PC-3 (cell line): ENCODE measurements at regions not wholly inside any gene's neighbourhood (a gene's known extent, or its start where the extent isn't known, plus 50 kb on each side); places are given as distances from the start of the nearest gene placed in this dataset.
A peak's percentile ranks its signal among the peaks of the same experiment; 100 is the strongest.

ENCODE experiments used
- ATAC-seq: fragments of 200-7000 bp; cut with Tn5 transposase; 2 replicates; pipeline ENCODE4 v1.9.1; 2020; ENCODE audit warnings: mild to moderate bottlenecking, moderate library complexity
- BruUV-seq: library from RNA; stranded (reverse); fragments of 400-500 nt; replicated peaks from 2 replicates; lab custom pipeline; 2021; lab: Mats Ljungman, UMichigan
- CTCF ChIA-PET: fragments of 300-600 bp; sonication (Branson Sonifier 250); formaldehyde crosslinking; loops from one replicate; lab custom pipeline; 2022; ENCODE audit warnings: antibody characterized with exemption; lab: Charles Lee
- POLR2A ChIA-PET: fragments of 300-600 bp; sonication (Branson Sonifier 250); formaldehyde crosslinking; loops from one replicate; lab custom pipeline; 2022; ENCODE audit warnings: antibody characterized with exemption; ENCODE audit not compliant: unreplicated experiment; lab: Charles Lee
- DNase-seq: peaks from one replicate; pipeline ENCODE4 v3.0.0-alpha.2; 2015
- H2AFZ ChIP-seq: fragments of 300-600 bp; sonication (generic); 2 replicates; pipeline ENCODE4 v1.6.0; 2016; ENCODE audit warnings: antibody characterized with exemption, low read length
- H3F3A ChIP-seq: fragments of 300-600 bp; sonication (generic); one replicate; pipeline ENCODE4 v1.6.0; 2017; ENCODE audit warnings: antibody characterized with exemption, low read length, control low read depth, mild to moderate bottlenecking; ENCODE audit not compliant: unreplicated experiment
- H3K27ac ChIP-seq: fragments of 300-600 bp; sonication (generic); 2 replicates; pipeline ENCODE4 v1.5.1; 2016; ENCODE audit warnings: mild to moderate bottlenecking, low read length
- H3K27me3 ChIP-seq: fragments of 300-600 bp; sonication (generic); 2 replicates; pipeline ENCODE4 v1.6.1; 2016; ENCODE audit warnings: low read length, mixed read lengths
- H3K36me3 ChIP-seq: fragments of 300-600 bp; sonication (generic); 2 replicates; pipeline ENCODE4 v1.6.1; 2016; ENCODE audit warnings: low read depth, mixed run types, low read length, mixed read lengths
- H3K4me1 ChIP-seq: fragments of 300-600 bp; sonication (generic); 2 replicates; pipeline ENCODE4 v1.5.1; 2016; ENCODE audit warnings: low read length; ENCODE audit not compliant: insufficient read depth
- H3K4me2 ChIP-seq: fragments of 300-600 bp; sonication (generic); 2 replicates; pipeline ENCODE4 v1.6.0; 2016; ENCODE audit warnings: low read length
- H3K4me3 ChIP-seq: fragments of 300-600 bp; sonication (generic); 2 replicates; pipeline ENCODE4 v1.5.1; 2016; ENCODE audit warnings: mild to moderate bottlenecking, low read length, mixed read lengths
- H3K79me2 ChIP-seq: fragments of 300-600 bp; sonication (generic); 2 replicates; pipeline ENCODE4 v1.6.1; 2017; ENCODE audit warnings: low read length, mixed read lengths
- H3K9ac ChIP-seq: fragments of 300-600 bp; sonication (generic); 2 replicates; pipeline ENCODE4 v1.6.0; 2016; ENCODE audit warnings: mild to moderate bottlenecking, low read length
- H3K9me2 ChIP-seq: fragments of 300-600 bp; sonication (generic); replicated peaks from 2 replicates; pipeline ENCODE4 v1.6.1; 2016; ENCODE audit warnings: mixed run types, low read length, mixed read lengths
- H3K9me3 ChIP-seq: fragments of 300-600 bp; sonication (generic); 2 replicates; pipeline ENCODE4 v1.6.1; 2016; ENCODE audit warnings: low read length, mixed read lengths
- H4K20me1 ChIP-seq: fragments of 300-600 bp; sonication (generic); 2 replicates; pipeline ENCODE4 v1.6.1; 2016; ENCODE audit warnings: low read length, mixed read lengths
- EZH2 ChIP-seq: fragments of 300-600 bp; sonication (generic); IDR thresholded peaks from one replicate; pipeline ENCODE4 v1.6.1; 2017; ENCODE audit warnings: antibody characterized with exemption, mild to moderate bottlenecking, low read length; ENCODE audit not compliant: unreplicated experiment
- EZH2phosphoT487 ChIP-seq: fragments of 300-600 bp; sonication (generic); IDR thresholded peaks from 2 replicates; pipeline ENCODE4 v1.6.1; 2018; ENCODE audit warnings: mild to moderate bottlenecking, antibody characterized with exemption, low read length, borderline replicate concordance
- intact Hi-C: fragments of 100-400 bp; cut with micrococcal nuclease; formaldehyde crosslinking; loops from 2 replicates; pipeline ENCODE4 v1.9.0; 2023
- TF ChIP-seq, protein P1 (sequence below): fragments of 300-600 bp; sonication (generic); conservative IDR thresholded peaks from 2 replicates; pipeline ENCODE4 v1.5.1; 2017; ENCODE audit warnings: antibody characterized with exemption, low read depth, mild to moderate bottlenecking, low read length

DNA sequence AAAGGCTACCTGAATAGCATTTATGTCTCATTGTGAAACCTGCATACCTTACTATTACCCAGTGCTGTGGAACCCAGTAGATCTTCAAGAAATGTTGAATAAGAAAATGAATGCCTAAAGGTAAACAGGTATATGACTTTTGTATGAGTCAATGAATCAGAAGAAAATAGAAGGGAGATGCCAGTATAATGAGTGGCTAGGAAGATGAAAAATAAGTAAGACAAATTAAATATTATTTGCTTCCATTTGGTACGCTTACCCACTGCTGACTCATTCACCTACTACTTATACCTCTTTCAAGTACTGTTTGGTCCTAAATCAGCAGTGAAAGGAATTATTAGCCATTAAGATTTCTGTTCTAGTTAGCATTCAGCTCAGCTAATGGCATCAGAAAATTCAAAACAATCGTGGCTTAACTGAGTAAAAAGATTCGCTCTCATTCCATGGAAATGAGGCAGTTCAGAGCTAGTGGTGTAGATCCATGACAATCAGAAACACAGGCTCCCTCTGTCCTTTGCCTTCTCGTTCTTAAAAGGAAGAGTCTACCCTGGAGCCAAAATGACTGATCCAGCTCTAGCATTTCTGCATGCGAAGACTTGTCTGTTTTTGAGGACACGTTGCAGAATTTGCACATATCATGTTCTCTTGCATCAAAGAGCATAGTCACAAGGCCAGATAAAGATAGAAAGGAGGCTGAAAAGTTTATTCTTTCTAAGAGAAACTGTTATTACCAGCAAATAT lies 705.8 kb upstream of the USP15 start:
- BruUV-seq = no TSS peak
- DNase-seq = peak; percentile 74
- ChIA-PET CTCF (no interaction called here), POLR2A (no interaction called here)
- peak overlapping the region; percentile 5; the same call in 1 of the 2 replicates for H3K4me3 ChIP-seq
- H3K9me2 ChIP-seq = no peaks in the 10 kb centered on the region
- H3F3A ChIP-seq = no peaks in the 10 kb centered on the region
- H3K9ac ChIP-seq = no peak overlapping the region
- H3K9me3 ChIP-seq = no peaks in the 10 kb centered on the region
- intact Hi-C loops = loop anchor here (5.0 to 10.0 kb wide), 2 partner anchors 180 to 438 kb away; no protein-coding TSS in a partner anchor
- H4K20me1 ChIP-seq = no peaks in the 10 kb centered on the region
- peak; percentile 91 for ATAC-seq
- peak overlapping the region; percentile 28; the same call in 1 of the 2 replicates for H3K27ac ChIP-seq
- TF ChIP-seq EZH2 = no peak
- TF ChIP-seq, protein P1, sequence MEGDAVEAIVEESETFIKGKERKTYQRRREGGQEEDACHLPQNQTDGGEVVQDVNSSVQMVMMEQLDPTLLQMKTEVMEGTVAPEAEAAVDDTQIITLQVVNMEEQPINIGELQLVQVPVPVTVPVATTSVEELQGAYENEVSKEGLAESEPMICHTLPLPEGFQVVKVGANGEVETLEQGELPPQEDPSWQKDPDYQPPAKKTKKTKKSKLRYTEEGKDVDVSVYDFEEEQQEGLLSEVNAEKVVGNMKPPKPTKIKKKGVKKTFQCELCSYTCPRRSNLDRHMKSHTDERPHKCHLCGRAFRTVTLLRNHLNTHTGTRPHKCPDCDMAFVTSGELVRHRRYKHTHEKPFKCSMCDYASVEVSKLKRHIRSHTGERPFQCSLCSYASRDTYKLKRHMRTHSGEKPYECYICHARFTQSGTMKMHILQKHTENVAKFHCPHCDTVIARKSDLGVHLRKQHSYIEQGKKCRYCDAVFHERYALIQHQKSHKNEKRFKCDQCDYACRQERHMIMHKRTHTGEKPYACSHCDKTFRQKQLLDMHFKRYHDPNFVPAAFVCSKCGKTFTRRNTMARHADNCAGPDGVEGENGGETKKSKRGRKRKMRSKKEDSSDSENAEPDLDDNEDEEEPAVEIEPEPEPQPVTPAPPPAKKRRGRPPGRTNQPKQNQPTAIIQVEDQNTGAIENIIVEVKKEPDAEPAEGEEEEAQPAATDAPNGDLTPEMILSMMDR = no peak
- TF ChIP-seq EZH2phosphoT487 = no peak
- H2AFZ ChIP-seq = peak overlapping the region; percentile 40; the same call in 1 of the 2 replicates
- H3K27me3 ChIP-seq = no peaks in the 10 kb centered on the region
- peaks cover 26% of the 10 kb centered on the region for H3K4me1 ChIP-seq
- no peaks in the 10 kb centered on the region for H3K79me2 ChIP-seq
- no peaks in the 10 kb centered on the region for H3K36me3 ChIP-seq
- peak overlapping the region; percentile 60 for H3K4me2 ChIP-seq

DNA sequence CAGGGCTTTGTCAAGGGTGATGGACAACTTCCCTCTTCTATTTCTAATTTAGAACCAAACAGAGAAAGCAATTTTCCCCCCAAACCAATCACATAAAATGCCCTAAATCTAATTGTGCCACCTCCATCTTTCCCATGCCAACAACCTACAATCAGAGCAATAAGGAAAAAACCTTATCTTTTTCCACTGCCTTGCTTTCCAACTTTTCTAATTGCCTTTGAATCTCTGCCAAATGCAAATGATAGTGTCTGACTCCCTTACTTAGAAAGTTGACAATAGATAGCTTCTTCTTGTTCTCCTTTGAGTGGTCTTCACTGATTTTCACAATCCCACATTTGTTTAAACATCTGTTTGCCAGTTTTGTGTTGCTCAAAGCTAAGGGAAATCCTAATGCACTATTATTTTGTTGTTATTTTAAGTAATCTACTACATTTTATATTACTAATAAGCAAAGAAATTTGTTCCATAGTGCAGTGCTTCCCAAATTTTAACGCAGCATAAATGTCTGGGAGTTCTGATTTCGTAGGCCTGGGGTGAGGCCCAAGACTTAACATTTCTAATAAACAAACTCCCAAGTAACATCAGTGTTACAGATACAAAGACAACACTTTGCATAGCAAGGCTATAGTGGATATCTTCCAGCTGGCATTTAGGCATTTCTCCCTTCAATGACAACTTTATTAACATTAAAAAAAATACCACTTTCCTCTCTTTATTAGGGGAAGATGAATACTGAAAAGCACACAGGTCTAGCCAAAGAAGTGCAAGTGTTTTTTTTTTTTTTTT lies 696.3 kb upstream of the USP15 start:
- Histone ChIP-seq H3K27ac (no peak overlapping the region), H3K9ac (no peak overlapping the region), H4K20me1 (no peaks in the 10 kb centered on the region), H3K27me3 (no peaks in the 10 kb centered on the region), H3K79me2 (no peaks in the 10 kb centered on the region), H3K4me1 (no peaks in the 10 kb centered on the region), H3K9me2 (no peaks in the 10 kb centered on the region), H3F3A (no peaks in the 10 kb centered on the region), H2AFZ (no peak overlapping the region), H3K9me3 (no peaks in the 10 kb centered on the region), H3K4me2 (no peak overlapping the region), H3K4me3 (no peak overlapping the region), H3K36me3 (no peaks in the 10 kb centered on the region)
- intact Hi-C loops = no loop called here
- ChIA-PET POLR2A (no interaction called here), CTCF (no interaction called here)
- no TSS peak for BruUV-seq
- ATAC-seq (no peak), DNase-seq (no peak)
- no peak for TF ChIP-seq EZH2
- no peak for TF ChIP-seq EZH2phosphoT487
- TF ChIP-seq, protein P1 = no peak
